Endothelial cell (in vitro differentiated cells): ENCODE measurements at regions not wholly inside any gene's neighbourhood (a gene's known extent, or its start where the extent isn't known, plus 50 kb on each side); places are given as distances from the start of the nearest gene placed in this dataset.

Experiments used
- DNase-seq: peaks from one replicate; pipeline ENCODE4 v3.0.0; 2021; ENCODE audit warnings: low spot score
- H3K27ac Mint-ChIP-seq: one replicate; pipeline ENCODE4 v1.8.0; 2021; ENCODE audit warnings: mixed read lengths, inconsistent platforms; ENCODE audit not compliant: unreplicated experiment
- H3K27me3 Mint-ChIP-seq: one replicate; pipeline ENCODE4 v1.8.0; 2021; ENCODE audit warnings: mild to moderate bottlenecking, moderate library complexity, mixed read lengths, inconsistent platforms; ENCODE audit not compliant: unreplicated experiment
- H3K36me3 Mint-ChIP-seq: one replicate; pipeline ENCODE4 v1.8.0; 2021; ENCODE audit warnings: mild to moderate bottlenecking, low read depth, mixed read lengths, inconsistent platforms; ENCODE audit not compliant: unreplicated experiment
- H3K4me1 Mint-ChIP-seq: one replicate; pipeline ENCODE4 v1.8.0; 2021; ENCODE audit warnings: mild to moderate bottlenecking, mixed read lengths, inconsistent platforms; ENCODE audit not compliant: unreplicated experiment
- H3K4me3 Mint-ChIP-seq: one replicate; pipeline ENCODE4 v1.8.0; 2021; ENCODE audit warnings: mild to moderate bottlenecking, mixed read lengths, inconsistent platforms; ENCODE audit not compliant: unreplicated experiment
- H3K9me3 Mint-ChIP-seq: one replicate; pipeline ENCODE4 v1.8.0; 2021; ENCODE audit warnings: mixed read lengths, inconsistent platforms; ENCODE audit not compliant: unreplicated experiment
- CTCF ChIP-seq: fragments of 200-600 bp; sonication (generic); IDR thresholded peaks from one replicate; pipeline ENCODE4 v1.5.0; 2021; ENCODE audit warnings: antibody characterized with exemption; ENCODE audit not compliant: unreplicated experiment

- H3K4me3 Mint-ChIP-seq = no peak overlapping the region
- no peak for DNase-seq
- H3K27ac Mint-ChIP-seq = no peak overlapping the region
- H3K27me3 Mint-ChIP-seq = peaks cover 5% of the 10 kb centered on the region
- TF ChIP-seq CTCF = no peak
- H3K36me3 Mint-ChIP-seq = no peaks in the 10 kb centered on the region
- H3K9me3 Mint-ChIP-seq = peaks cover 41% of the 10 kb centered on the region
- H3K4me1 Mint-ChIP-seq = no peaks in the 10 kb centered on the region
These were observed 503.8 kb downstream of the TCERG1L start for GRCh38 chr10:130807721-130808120.

GRCh38 chr10:130808243-130808642 lies 503.3 kb downstream of the TCERG1L start:
- DNase-seq = no peak
- Mint-ChIP-seq H3K27ac (no peak overlapping the region), H3K9me3 (peaks cover 41% of the 10 kb centered on the region)

GRCh38 chr10:130808686-130809085 lies 502.8 kb downstream of the TCERG1L start:
- H3K27ac Mint-ChIP-seq = no peak overlapping the region
- H3K9me3 Mint-ChIP-seq = peaks cover 41% of the 10 kb centered on the region
- DNase-seq = no peak
- H3K36me3 Mint-ChIP-seq = no peaks in the 10 kb centered on the region
- no peaks in the 10 kb centered on the region for H3K4me1 Mint-ChIP-seq
- peaks cover 5% of the 10 kb centered on the region for H3K27me3 Mint-ChIP-seq
- TF ChIP-seq CTCF = no peak
- H3K4me3 Mint-ChIP-seq = no peak overlapping the region

More at GRCh38 chr10:130808243-130808642, 503.3 kb downstream of the TCERG1L start:
- no peaks in the 10 kb centered on the region for H3K36me3 Mint-ChIP-seq
- no peak for TF ChIP-seq CTCF
- peaks cover 5% of the 10 kb centered on the region for H3K27me3 Mint-ChIP-seq
- no peaks in the 10 kb centered on the region for H3K4me1 Mint-ChIP-seq
- H3K4me3 Mint-ChIP-seq = no peak overlapping the region

- H3K4me3 Mint-ChIP-seq = no peak overlapping the region
- no peak for DNase-seq
These were observed 502.3 kb downstream of the TCERG1L start for GRCh38 chr10:130809181-130809580.

More at GRCh38 chr10:130809181-130809580, 502.3 kb downstream of the TCERG1L start:
- TF ChIP-seq CTCF = no peak
- Mint-ChIP-seq H3K27me3 (peaks cover 5% of the 10 kb centered on the region), H3K27ac (no peak overlapping the region), H3K36me3 (no peaks in the 10 kb centered on the region), H3K4me1 (no peaks in the 10 kb centered on the region), H3K9me3 (peaks cover 41% of the 10 kb centered on the region)
